ENCODE measurements at regions not wholly inside any gene's neighbourhood (a gene's known extent, or its start where the extent isn't known, plus 50 kb on each side); places are given as distances from the start of the nearest gene placed in this dataset.

DNA sequence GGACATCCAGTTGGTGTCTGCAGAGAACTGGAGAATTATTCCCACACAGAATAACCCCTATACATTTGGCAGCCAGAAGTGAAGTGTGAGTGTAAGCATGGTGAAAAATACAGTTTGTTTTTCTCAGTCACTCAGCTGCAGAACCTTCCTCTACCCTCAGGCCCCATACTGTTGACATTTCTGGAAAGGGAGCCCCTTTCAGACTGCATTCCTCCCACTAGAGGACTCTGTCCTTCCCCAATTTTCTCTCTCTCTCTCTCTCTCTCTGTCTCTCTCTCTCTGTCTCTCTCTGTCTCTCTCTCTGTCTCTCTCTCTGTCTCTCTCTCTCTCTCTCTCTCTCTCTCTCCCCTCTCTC lies 86.8 kb upstream of the STEAP1B start:
- DNase-seq (ENCODE audit: low read depth) = peak; percentile 86

DNA sequence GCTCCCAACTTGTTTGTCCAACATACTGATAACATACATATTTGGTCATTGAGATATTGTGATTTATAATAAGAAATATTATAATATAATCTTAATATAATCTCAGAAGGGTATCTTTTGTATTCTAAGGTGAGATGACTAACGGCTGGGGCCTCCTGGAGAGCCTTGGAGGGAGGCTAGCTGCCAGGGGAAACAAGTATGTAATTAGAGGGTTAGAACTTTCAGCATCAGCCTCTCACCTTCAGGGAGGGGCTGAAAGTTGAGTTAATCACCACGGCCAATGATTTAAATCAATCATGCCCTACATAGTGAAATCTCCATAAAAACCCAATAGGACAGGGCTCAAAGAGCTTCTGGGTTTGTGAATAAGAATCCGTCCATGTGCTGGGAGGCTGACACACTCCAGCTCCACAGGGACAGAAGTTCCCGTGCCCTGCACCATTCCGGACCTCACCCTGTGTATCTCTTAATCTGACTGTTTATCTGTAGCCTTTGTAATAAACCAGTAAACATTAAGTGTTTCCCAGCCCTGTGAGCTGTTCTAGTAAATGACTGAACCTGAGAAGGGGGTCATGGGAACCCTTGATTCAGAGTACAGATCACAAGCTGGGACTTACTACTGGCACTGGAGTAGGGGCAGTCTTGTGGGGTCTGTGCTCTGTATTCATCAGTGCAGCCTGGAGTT lies 86.3 kb upstream of the STEAP1B start:
- peak; percentile 77 for DNase-seq (ENCODE audit: low read depth)

DNA sequence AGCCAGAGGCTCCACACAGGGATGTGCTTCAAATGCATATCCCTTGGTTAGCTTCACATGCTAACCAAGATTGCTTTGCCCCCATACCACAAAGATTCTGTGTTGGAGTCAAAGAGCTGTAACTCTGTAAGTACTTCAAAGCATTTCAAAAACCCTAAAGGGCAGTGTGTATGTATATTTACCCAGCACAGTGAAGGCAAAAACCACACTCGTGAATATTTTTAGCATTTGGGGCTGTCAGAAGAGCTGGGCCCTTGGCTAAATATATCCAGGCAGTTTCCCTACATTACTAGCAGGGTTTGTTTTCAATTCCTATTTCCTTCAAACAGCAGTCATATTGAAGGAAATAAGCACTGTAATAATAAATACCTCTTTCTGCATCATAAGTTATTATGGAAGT lies 84.2 kb upstream of the STEAP1B start:
- DNase-seq (ENCODE audit: low read depth) = no peak

DNA sequence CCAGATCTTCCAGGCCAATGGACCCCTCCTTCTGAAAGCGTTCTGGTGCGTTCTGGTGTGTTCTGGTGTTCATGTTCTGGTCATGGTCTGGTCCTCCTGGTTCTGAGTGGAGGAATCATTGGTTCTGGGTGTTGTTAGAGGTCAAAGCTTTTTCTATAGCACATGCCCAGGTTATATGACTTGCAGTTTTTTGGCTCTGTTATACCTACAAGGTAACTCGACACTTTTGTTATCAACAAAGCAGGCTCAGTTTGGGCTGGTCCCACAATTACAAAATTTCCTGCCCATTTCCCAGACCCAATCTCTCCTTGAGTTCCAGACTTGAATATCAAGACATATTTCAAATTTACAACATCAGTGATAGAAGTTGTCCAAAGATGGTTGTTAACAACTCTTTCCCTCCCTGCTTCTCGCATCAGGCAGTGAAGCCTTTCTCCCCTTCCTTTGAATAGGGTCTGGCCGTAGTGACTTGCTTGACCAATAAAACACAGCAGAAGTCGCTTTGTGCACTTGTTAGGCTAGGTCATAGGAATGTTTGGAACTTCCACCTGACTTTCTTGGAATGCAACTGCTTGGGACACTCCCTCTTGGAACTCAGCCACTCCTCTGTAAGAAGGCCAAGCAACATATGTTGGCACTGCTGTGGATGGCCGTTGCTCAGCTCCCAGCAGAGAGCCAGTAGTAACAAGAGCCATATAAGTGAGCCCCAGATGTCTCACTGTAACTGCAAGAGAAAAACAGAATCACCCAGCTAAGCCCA lies 83.1 kb upstream of the STEAP1B start:
- DNase-seq (ENCODE audit: low read depth) = peak; percentile 96

DNA sequence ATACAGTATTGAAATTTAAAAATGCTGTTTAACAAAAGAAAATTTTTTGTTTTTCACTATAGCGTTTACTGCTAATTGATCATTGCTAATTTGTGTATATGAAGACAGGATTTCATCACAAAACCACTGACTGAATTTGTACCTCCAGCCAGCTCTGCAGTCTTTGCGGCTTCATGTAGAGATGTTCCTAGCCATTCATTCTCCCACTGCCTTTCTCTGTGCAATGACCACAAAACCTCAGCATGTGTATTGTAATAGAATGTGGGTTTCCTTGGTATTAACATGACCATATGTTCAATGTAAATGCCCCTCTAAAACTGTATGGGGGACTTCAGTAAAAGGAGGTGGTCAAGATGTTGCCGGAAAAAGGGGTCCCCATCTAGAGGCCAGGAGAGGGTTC lies 81.1 kb upstream of the STEAP1B start:
- no peak for DNase-seq (ENCODE audit: low read depth)

DNA sequence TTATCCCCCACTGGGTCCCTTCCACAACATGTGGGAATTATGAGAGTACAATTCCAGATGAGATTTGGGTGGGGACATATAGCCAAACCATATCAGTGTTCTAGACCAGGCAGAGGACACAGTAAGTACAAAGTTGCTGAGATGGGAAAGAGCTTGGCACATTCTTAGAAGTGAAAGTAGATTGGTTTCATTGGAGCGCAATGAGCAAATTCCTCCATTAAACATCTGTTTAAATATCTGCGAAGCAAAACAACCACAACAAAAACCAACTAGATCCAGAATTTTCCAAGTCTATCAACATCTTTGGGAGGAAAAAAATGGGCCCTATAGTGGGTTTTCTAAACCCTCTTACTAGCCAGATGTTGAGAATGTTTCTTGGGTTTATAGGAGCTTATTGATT lies 80.0 kb upstream of the STEAP1B start:
- no peak for DNase-seq (ENCODE audit: low read depth)

DNA sequence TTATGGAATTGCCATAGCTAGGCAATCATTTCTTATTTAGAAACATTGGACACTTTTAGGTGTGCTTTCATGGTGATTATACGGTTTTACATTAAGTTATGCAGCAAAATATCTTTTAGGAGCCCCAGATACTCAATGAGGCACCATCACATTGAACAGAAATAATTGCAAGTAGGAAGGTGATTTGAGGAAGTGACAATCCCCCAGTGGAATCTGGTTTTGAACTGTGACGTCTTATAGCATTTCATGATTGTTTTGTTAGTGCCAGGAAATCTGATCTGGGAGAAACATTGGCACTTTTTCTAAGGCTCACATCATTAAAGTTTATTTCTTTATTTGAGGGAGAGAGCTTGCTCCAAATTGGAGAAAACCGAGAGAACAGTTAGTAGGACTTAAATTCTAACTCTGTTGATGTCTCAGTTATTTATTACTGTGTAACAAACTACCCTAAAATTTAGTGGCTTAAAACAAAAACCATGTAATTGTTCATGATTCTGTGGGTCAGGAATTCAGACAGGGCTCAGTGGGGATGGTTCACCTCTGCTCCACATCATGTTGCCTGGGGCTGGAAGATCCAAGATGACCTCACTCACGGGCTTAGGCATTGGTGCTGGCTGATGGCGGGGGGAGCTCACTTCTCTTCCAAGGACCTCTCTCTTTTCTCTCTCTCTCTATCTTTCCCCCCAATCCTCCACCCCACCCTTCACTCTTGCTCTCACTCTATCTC lies 78.2 kb upstream of the STEAP1B start:
- DNase-seq (ENCODE audit: low read depth) = peak; percentile 94

DNA sequence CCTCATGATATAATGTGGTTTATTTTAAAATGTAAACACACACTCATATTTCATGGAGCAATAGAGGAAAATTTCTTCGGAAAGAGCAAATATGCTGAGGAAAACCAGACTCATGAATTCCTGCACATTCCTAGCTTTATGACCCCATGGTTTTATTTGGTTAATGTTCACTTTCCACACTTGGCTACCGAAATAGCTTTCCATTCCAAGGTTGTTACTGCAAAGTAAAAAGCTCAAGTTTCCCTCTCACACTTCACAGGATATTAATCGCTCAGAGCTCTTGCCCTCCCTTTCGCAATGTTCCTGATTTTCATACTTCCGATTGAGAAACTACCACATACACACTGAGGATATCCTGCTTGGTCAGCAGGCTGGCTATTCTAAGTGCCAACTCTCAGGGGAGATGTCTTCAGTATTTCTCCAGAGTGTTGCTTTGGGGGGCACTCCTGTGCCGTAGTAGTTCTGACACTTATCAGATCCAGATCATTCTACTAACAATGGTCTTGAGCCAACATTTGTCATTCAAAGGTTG lies 77.5 kb upstream of the STEAP1B start:
- DNase-seq (ENCODE audit: low read depth) = peak; percentile 96

DNA sequence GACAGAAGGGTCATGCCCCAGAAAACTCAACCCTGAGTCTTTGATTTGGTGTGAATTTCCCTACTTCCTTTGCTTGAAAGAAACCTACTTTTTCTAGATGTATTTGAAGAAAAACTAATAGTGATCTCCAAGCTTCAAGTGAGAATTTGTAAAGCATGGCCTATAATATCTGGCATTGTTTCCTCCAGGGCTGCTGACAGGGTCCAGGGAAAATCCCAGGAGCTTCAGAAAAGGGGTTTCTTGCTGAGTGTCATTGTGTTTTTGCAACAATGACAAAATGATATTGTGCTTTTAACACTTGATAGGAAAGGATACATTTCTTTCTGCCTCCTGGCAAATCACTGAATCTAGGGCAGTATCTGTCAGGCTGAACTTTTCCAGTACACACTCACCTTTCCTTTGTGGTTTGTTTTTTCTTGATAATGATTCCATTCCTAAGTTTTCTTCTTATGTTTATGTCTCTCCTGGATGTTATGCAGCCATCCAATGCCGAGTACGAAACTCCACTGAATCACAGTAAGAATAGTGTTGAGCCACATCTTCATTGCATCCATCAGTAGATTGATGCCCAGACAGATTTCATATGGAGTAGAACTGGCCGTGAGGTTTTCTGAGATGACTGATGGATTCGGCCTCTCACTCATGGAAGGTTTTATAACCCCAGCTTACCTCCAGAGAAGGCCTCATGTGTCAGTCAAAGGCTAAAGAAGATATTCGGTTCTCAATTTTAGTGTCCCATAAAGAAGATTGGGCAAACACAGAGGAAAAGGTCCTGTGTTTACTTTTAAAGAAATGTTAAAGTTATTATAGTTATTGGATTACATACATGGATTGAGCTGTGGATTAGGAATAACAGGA lies 76.9 kb upstream of the STEAP1B start:
- peak; percentile 36 for DNase-seq (ENCODE audit: low read depth)

DNA sequence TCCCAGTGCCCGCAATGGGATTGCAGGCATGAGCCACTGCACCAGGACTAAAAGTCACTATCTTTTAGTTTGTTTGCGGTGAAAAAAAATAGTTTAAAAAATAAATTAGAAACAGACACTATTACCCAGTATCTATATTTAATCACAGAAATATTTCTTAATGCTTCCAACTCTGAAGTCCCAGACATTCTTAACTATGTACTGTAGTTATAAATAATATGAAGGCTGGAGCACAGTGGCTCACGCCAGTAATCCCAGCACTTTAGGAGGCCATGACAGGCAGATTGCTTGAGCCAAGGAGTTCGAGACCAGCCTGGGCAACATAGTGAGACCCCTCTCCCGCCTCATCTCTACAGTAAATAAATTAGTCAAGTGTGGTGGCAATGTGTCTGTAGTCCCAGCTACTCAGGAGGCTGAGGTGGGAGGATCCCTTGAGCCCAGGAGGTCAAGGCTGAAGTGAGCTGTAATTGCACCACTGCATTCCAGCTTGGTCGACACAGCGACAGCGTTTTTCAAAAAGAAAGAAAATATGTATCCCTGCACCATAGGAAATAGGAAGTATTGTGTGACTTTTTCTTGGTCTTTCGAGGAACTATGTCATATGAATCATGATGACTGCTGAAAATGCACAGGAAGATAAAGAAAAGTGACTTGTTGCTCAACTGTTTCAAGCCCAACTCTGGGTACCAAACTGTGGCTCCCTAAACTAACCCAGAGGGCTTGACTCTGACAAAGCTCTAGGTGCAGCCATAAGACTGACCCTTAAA lies 74.9 kb upstream of the STEAP1B start:
- DNase-seq (ENCODE audit: low read depth) = peak; percentile 20

DNA sequence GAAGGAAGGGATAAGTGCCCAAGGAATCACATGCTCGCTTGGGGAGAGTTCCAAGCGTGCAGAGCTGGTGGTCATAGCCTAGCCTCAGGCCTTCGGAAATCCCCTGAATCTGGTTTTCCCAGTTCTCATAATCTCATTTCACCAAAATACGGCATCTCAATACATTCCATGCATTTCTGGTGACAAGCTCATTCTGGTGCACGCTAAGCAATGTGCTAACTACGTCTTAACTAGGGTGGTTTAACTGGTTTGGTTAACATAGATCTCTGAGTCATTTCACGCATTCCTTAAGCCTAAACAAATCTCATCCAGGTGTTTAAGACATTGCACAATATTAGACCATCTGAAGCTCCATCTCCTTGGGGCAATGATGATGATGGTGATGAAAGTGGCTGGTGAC lies 72.9 kb upstream of the STEAP1B start:
- DNase-seq (ENCODE audit: low read depth) = peak; percentile 98

DNA sequence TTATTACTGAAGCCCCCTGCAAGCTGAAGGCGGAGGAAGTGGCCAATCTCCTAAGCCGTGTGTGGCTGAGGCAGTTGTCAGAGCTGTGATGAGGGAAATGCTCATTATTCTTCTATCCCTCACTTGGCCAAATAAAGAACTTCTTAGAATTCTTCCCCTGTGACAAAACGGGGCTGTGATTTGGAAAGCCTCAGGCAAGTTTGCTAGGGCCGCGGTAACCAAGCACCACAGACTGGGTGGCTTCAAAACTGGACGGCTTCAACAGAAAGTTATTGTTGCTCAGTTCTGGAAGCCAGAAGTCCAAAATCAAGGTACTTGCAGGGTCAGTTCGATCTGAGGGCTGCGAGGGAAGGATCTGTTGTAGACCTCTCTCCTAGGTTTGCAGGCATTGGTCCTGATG lies 72.3 kb upstream of the STEAP1B start:
- DNase-seq (ENCODE audit: low read depth) = peak; percentile 95

DNA sequence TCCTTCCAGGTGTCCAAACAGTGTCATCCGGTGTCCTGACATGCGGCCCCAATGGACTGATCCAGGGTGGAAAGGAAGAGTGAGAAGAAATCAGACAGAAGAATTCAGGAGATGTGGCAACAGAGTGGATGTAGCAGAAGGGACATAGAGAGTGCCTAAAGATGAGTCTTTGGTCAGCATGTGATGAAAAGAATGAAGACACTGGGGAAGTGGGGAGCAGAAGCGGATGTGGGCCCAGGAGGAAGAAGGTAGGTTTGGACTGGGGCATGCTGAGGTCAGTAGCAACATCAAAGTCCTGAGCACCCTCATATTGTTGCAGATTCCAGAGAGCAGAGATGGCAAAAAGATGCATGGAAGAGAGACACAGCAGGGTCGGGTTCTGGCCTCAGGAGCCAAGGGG lies 71.8 kb upstream of the STEAP1B start:
- peak; percentile 18 for DNase-seq (ENCODE audit: low read depth)

DNA sequence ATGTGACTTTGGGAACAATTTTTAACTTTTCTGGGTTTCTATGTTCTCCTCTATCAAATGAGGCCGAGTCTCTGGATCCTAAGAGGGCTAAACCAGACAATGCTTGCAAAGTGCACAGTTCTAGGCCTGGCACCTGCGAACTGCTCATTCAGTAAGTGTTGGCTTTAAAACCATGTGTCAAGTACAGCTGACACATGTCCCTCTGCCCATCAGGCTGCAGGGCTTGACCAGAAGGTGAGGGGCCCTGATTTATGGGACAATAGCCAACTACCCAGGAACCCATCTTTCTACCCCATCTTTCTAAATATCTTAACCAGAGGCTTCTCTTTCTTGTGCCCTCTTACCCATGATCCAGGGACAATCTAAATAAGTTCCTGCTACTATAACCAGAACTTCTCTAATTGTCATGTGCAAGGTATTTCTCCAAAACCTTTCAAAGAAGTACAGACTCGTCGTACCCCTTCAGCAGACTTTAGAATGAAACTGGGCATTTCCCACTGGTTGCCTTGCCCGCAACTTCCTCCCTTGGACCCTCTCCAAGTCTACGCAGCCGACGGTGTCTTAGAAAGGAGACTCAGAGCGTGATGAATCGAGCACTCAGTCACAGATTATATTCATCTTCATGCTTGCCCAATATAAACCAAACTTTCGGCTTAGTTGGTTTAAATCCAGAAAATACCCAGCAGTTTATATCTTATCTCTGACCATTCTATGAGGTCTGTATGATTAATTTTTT lies 69.8 kb upstream of the STEAP1B start:
- DNase-seq (ENCODE audit: low read depth) = peak; percentile 95

DNA sequence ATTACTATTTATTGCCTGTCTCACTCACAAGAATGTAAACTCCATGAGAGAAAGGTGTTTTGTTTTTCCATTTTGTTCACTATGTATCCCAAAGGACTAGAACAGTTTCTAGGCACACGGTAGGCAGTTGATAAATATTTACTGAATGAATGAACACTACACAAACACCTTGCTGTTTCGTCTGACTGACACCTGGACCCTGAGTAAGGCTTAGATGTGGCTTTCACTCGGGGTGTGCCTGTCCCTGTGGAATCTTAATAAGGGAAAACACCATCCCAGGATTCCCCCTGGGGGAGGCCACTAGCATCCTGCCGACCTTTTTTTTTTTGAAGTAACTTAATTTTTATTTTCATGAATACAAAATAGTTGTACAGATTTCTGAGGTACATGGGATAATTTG lies 66.6 kb upstream of the STEAP1B start:
- peak; percentile 28 for DNase-seq (ENCODE audit: low read depth)

DNA sequence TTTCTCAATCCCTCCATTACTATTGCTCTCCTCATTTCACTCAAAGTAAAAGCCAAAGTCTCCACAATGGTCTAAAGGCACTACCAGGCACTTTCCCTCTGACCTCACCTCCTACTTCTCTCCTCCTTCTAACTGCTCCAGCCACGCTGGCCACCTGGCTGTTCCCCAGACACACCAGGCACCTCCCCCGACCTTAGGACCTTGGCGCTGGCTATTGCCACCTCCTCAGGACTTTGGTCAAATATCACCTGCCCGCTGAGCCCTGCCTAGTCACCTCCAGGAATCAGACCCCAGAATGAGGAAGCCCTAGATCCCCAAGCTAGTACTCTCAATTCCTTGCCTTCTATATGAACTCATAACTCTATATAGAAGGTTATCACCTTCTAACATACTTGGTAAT lies 66.2 kb upstream of the STEAP1B start:
- DNase-seq (ENCODE audit: low read depth) = peak; percentile 21

DNA sequence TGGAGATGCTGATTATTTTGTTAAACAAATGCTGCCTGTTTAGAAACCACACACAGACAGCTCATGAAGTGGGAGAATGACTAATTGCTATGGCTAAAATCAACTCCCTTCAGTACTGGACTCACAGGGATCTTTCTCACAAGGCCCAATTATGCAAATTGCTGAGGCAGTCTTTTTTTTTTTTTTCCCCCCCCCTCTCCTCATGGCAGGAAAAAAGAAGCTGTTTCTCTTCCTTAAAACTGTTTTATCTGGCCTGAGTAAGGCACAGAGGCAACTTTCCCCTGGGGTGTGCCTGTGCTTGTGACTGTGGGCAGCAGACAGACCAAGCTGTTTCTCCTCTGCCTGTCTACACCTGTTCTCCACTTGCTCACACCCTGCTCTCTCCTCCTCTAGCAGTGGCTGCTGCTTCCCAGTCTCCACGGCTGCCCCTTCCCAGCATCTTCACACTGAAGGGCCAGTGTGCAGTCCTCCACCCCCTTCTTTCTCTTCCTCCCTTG lies 65.4 kb upstream of the STEAP1B start:
- peak; percentile 94 for DNase-seq (ENCODE audit: low read depth)

DNA sequence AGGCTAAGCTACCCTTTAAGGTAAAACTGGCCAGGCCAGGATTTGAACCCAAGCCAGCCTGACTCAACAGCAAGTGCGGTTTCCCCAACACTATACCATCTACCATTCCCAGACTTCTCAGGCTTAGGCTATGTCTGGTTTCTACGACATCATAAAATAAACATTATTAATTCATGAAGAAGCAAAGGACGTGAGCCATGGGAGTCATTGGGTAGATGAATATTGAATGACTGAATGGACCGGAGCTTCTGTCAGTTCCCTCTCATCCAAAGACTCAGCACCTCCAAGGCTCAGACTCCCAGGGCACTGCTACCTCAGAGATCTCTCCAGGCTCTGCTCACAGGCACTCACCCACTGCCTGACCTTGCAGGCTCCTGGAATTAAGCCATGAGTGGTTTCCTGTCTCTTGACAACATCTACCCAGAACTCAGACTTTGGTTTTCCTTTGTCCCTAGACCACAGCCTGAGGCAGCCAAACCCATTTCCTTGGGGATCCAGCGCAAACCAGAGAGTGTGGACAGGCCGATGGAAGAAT lies 64.6 kb upstream of the STEAP1B start:
- DNase-seq (ENCODE audit: low read depth) = peak; percentile 99

DNA sequence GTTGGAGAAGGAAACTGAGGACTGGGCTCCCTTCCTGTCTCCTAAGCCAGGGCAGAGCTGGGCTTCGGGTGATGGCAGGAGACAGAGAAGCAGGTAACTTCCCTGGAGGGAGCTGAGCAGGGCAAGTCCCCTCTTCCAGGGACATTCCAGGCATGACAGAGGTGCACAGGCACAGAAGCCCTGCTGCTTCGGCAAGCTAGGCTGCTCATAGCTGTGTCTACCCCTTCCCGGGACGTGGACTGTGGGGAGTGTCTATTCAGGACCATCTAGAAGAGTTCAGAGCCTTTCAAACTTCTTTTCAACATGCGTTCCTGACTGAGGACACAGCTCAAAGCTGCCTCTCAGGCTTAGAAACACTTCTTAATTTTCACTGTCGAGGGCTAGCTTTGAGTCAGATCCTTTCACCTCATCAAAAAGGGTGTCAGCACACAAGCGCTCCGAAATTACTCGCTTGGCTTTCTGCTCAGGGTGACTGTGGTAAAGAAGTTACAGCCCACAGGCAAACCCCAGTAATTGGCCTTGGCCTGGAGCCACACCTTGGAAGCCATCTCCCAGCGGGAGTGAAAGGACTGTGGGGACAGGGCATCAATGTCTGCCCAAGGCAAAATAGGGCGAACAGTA lies 63.7 kb upstream of the STEAP1B start:
- DNase-seq (ENCODE audit: low read depth) = peak; percentile 93
